ENCODE measurements at regions not wholly inside any gene's neighbourhood (a gene's known extent, or its start where the extent isn't known, plus 50 kb on each side); places are given as distances from the start of the nearest gene placed in this dataset.

DNA sequence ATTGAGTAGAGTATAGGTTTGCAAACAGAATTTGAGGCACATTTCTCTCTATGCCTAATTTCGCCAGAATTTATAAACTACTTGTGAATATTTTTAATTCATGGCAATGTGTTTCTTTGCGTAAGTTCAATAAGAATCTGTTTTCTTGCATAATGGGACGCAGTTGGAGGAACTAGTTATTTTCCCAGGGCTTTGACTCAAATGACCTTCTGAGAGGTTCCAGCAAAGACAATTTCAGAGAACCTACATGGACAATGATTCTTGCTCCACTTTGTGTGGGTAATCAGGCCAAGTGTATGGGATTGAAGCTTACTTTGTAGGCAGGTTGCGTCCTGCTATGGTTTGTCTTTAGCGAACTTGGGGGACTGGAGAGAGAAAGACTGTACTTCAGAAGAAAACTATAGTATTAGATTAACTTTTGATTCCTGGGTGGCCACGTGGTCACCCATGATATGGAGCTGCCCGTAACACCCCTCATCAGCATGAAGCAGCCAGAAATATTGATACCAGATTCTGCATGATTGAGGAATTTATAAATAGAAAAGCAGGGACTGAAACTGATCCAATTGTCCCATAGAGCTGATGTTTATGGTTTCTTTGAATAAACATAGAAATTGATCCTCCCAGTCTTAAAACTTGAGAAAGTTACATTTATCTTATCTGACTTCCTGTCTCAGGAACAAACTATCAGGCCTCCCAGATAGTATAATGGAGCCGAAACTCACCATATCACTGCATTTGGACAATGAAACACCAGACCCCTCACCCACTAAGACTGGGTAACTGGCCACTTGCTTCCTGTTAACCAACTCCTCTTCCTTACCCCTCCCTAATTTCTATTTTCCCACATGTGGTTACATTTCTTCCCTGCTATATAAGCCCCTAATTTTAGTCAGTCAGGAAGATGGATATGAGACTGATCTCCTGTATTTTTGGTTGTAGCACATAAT lies 815.3 kb upstream of the HS6ST1 start:
- POLR2A ChIA-PET, result no interaction called here
- H3K36me3 Mint-ChIP-seq (ENCODE audit: low read depth), result no peaks in the 10 kb centered on the region

DNA sequence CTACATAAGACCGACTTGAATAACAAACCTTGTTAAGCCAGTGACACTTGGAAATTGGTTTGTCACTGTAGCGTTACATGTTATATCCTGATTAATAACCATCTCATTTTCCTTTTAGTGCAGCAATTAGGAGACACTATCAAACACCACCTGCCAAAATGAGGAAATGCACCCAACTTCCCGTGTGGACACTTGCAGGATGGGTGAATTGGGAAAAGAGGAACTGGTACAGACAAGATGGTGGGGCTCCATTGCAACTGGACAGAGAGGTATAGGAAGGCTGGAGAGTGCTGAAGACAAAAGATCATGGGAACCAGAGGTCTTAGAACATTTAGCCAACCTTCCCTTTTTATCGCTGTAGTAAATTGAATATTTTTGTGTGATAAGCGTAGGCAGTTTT lies 816.3 kb upstream of the HS6ST1 start:
- ChIA-PET POLR2A (no interaction called here), CTCF (no interaction called here)
- Mint-ChIP-seq H3K36me3 (ENCODE audit: low read depth) (no peaks in the 10 kb centered on the region), H3K27ac (no peak overlapping the region), H3K9me3 (no peaks in the 10 kb centered on the region), H3K27me3 (no peaks in the 10 kb centered on the region), H3K4me1 (no peaks in the 10 kb centered on the region), H3K4me3 (no peak overlapping the region)
- no peak for DNase-seq

More for the DNA sequence above, 815.3 kb upstream of the HS6ST1 start:
- DNase-seq, result no peak
- H3K4me3 Mint-ChIP-seq, result no peak overlapping the region
- no peak overlapping the region for H3K27ac Mint-ChIP-seq
- H3K4me1 Mint-ChIP-seq, result no peaks in the 10 kb centered on the region
- H3K9me3 Mint-ChIP-seq, result no peaks in the 10 kb centered on the region
- H3K27me3 Mint-ChIP-seq, result no peaks in the 10 kb centered on the region
- CTCF ChIA-PET, result no interaction called here

DNA sequence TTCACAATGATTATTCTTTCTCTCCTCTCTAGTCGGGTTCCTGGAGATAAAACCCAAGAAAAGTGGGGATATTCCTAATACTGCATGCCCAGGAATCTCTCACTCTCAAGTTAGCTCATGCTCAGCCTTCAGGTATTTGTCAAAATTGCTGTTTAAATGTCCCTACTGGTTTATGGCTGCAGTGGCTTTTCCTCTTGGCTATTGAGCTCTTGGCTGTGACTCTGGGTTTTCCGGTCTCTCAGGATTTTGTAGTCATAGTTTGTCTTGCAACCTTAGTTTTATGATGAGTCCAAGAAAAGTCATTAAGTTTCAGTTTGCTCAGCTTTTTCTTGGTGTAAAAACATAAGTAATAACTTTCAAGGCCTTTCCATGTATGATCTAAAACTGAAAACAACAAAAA lies 820.7 kb upstream of the HS6ST1 start:
- H3K27ac Mint-ChIP-seq, result no peak overlapping the region
- H3K27me3 Mint-ChIP-seq, result no peaks in the 10 kb centered on the region
- CTCF ChIA-PET, result no interaction called here

DNA sequence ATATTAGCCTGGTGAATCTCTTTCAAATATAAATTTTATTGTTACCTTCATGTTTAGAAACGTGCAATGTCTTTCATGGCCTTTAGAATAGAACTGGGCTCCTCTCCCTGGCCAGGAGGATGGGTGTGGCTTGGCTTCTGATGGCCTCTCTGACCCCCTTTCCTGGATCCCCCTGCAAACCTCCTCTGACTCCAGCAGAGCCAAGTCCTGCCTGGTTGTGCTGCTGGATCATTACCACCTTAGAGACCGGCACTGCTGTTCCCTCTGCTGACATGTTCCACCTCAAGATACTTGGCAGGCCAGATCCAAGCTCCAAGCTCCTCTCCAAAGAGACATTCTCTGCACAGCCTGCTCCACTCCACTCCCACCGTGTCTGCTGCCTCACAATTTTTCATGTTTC lies 823.8 kb upstream of the HS6ST1 start:
- Mint-ChIP-seq H3K4me3 (no peak overlapping the region), H3K36me3 (ENCODE audit: low read depth) (no peaks in the 10 kb centered on the region), H3K27ac (no peak overlapping the region), H3K27me3 (no peaks in the 10 kb centered on the region), H3K9me3 (no peaks in the 10 kb centered on the region), H3K4me1 (no peaks in the 10 kb centered on the region)
- DNase-seq, result no peak
- POLR2A ChIA-PET, result no interaction called here
- CTCF ChIA-PET, result no interaction called here

More for the DNA sequence above, 820.7 kb upstream of the HS6ST1 start:
- POLR2A ChIA-PET, result no interaction called here
- Mint-ChIP-seq H3K36me3 (ENCODE audit: low read depth) (no peaks in the 10 kb centered on the region), H3K4me3 (no peak overlapping the region), H3K9me3 (no peaks in the 10 kb centered on the region), H3K4me1 (no peaks in the 10 kb centered on the region)
- DNase-seq, result no peak

DNA sequence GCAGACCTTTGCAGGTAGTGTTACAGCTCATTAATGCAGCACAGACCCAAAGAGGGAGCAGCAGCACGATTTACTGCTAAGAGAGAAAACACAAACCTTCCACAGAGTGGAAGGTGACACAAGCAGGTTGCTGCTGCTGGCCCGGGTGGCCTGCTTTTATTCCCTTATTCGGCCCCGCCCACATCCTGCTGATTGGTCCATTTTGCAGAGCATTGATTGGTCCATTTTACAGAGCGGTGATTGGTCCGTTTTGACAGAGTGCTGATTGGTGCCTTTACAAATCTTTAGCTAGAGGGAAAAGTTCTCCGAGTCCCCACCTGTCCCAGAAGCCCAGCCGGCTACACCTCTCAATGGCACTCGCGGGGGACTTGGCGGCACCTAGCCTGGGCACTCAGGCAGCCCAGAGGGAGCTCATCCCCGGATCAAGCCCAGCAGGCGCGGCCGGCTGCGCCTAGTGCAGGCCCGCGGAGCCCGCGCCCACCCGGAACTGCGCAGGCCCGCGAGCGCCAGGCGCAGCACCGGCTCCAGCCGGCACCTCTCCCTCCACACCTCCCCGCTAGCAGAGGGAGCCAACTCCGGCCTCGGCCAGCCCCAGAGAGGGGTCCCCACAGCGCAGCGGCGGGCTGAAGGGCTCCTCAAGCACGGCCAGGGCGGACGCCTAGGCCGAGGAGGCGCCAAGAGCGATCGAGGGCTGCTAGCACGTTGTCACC lies 825.6 kb upstream of the HS6ST1 start:
- H3K4me1 Mint-ChIP-seq, result no peaks in the 10 kb centered on the region
- DNase-seq, result no peak
- POLR2A ChIA-PET, result no interaction called here
- H3K4me3 Mint-ChIP-seq, result no peak overlapping the region
- CTCF ChIA-PET, result no interaction called here
- H3K9me3 Mint-ChIP-seq, result no peaks in the 10 kb centered on the region
- no peak overlapping the region for H3K27ac Mint-ChIP-seq
- no peaks in the 10 kb centered on the region for H3K27me3 Mint-ChIP-seq
- no peaks in the 10 kb centered on the region for H3K36me3 Mint-ChIP-seq (ENCODE audit: low read depth)

DNA sequence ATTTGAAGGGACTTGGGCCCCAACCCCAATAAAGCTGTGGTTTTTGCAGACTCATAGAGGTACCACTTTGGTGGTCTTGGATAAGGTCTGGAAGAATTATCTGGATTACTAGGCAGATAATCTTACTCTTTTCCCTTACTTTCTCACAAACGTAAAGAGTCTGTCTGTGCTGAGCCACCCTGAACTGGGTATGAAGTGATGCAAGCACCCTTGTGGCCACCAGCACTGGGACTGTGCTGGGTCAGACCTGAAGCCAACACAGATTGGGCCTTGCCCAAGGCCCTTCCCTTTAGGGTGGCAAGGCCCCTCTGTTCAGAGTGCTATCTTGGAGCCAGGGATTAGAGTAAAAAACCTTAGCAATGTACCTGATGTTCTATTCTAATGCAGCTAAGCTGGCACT lies 827.0 kb upstream of the RAB6C start:
- H3K4me1 Mint-ChIP-seq, result no peaks in the 10 kb centered on the region
- no peaks in the 10 kb centered on the region for H3K27me3 Mint-ChIP-seq
- ChIA-PET CTCF (no interaction called here), POLR2A (no interaction called here)
- no peaks in the 10 kb centered on the region for H3K36me3 Mint-ChIP-seq (ENCODE audit: low read depth)
- H3K27ac Mint-ChIP-seq, result no peak overlapping the region
- no peak overlapping the region for H3K4me3 Mint-ChIP-seq
- no peaks in the 10 kb centered on the region for H3K9me3 Mint-ChIP-seq
- DNase-seq, result no peak

DNA sequence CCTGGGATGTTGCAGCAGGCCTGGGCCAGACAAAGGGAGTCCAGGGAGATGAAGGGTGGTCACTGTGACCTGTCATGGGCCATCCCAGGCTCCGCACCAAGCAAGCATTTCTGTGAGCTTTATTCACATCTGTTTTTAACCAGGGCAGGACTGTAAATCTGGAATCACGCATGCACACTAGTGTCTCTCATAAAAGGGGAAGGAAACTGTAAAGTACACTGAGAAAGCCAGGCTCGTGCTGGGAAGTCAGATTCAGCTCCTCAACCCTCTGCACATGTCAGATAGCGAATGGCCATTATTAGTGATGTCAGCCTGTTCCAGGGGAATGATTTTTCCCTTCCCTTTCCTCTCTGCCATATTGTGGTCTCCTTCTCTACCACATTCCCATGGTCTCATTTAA lies 818.6 kb upstream of the RAB6C start:
- Mint-ChIP-seq H3K4me3 (no peak overlapping the region), H3K27me3 (no peaks in the 10 kb centered on the region), H3K27ac (no peak overlapping the region), H3K9me3 (peaks cover 5% of the 10 kb centered on the region), H3K4me1 (no peaks in the 10 kb centered on the region), H3K36me3 (ENCODE audit: low read depth) (no peaks in the 10 kb centered on the region)
- ChIA-PET POLR2A (no interaction called here), CTCF (no interaction called here)
- no peak for DNase-seq

DNA sequence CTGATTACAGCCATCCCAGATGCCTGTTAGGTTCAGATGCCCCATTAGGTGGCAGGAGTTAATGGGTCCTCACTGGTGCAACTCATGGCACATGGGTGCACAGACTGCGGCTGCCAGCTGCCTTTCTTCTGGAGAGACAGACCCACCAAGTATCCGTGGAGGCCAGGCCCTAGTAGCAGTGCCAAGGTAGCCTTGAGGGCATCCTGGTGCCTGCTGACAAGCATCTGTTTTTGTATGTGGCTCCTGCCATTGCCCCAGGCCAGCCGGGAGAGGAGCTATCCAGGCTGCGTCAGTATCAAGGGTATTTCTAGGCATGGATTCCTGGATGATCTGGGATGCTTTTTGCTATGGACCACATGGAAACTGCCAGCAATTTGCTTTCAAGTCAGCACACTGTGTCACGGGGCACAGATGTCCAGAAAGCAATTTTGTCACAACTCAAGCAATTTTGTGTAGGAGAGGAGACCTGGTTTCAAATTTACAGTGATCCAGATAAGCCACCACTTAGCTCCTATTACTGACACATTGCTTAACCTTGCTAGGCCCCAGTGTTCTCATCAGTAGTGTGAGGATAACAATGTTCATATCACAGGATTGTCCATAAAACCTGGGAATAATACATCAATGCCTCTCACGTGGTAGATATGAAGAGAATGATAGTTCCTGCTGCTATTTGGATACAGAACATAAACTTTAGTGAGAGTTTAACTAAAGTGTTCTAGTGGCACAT lies 815.1 kb upstream of the RAB6C start:
- CTCF ChIA-PET, result no interaction called here
- DNase-seq, result no peak
- Mint-ChIP-seq H3K9me3 (peaks cover 4% of the 10 kb centered on the region), H3K27me3 (no peaks in the 10 kb centered on the region), H3K4me1 (no peaks in the 10 kb centered on the region), H3K4me3 (no peak overlapping the region), H3K27ac (no peak overlapping the region), H3K36me3 (ENCODE audit: low read depth) (no peaks in the 10 kb centered on the region)
- POLR2A ChIA-PET, result no interaction called here

DNA sequence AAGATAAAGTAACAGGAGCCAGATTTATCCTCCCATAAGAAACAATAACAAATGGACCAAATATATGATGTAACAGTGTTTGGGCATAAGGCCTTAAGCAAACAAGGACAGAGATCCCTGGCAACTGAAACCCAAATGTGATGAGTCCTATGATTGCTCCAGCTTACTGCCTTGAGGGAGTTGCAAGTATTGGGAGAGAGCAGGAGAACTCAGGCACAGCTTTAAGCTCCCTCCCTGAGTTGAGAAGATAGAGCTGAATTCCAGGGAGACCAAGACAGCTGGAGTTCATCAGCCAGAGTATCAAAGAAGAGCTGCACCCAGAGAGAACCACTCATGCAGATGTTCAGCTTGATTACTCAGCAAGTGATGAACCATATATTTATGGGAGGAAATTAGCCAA lies 814.5 kb upstream of the RAB6C start:
- H3K36me3 Mint-ChIP-seq (ENCODE audit: low read depth), result no peaks in the 10 kb centered on the region
- ChIA-PET CTCF (no interaction called here), POLR2A (no interaction called here)
- peaks cover 4% of the 10 kb centered on the region for H3K9me3 Mint-ChIP-seq
- no peaks in the 10 kb centered on the region for H3K27me3 Mint-ChIP-seq
- H3K27ac Mint-ChIP-seq, result no peak overlapping the region
- H3K4me3 Mint-ChIP-seq, result no peak overlapping the region
- DNase-seq, result no peak
- no peaks in the 10 kb centered on the region for H3K4me1 Mint-ChIP-seq

DNA sequence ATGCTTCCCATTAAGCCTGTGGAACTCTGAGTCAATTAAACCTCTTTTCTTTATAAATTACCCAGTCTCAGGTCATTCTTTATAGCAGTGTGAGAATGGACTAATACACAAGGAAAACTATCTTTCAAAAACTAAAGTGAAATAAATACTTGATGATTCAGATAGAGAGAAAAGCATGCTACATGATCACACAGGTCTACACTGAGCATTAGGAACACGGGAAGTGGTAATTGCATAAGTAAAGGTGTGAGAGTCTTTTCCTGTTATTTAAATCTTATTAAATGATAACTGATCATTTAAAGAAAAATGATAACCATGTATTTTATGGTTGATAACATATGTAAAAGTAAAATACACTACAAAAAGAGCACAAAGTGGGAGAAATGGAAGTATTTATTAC lies 812.0 kb upstream of the RAB6C start:
- Mint-ChIP-seq H3K4me3 (no peak overlapping the region), H3K27ac (no peak overlapping the region), H3K27me3 (no peaks in the 10 kb centered on the region), H3K36me3 (ENCODE audit: low read depth) (no peaks in the 10 kb centered on the region), H3K9me3 (no peaks in the 10 kb centered on the region), H3K4me1 (no peaks in the 10 kb centered on the region)
- CTCF ChIA-PET, result no interaction called here
- no peak for DNase-seq
- POLR2A ChIA-PET, result no interaction called here

DNA sequence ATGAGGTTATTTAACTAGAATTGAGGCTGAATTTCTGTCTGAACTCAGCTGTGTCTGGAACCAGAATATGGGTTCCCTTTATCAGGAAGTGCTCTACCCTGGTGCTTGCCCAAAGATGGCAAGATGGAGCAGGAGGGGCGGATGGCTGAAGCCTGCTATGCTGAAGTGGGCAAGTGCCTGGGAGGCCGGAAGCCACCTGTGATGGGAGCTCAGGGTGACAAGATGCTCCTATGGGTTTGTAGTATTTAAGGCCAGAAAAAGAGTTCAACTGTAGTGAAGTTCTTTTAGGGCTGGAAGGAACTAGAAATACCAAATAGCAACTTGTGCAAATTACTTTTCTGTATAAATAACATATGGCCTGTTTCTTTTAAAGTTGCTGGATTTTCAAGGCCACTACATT lies 808.9 kb upstream of the RAB6C start:
- Mint-ChIP-seq H3K9me3 (no peaks in the 10 kb centered on the region), H3K4me3 (no peak overlapping the region), H3K36me3 (ENCODE audit: low read depth) (no peaks in the 10 kb centered on the region), H3K27ac (no peak overlapping the region), H3K27me3 (no peaks in the 10 kb centered on the region), H3K4me1 (no peaks in the 10 kb centered on the region)
- DNase-seq, result no peak
- CTCF ChIA-PET, result no interaction called here
- POLR2A ChIA-PET, result no interaction called here

DNA sequence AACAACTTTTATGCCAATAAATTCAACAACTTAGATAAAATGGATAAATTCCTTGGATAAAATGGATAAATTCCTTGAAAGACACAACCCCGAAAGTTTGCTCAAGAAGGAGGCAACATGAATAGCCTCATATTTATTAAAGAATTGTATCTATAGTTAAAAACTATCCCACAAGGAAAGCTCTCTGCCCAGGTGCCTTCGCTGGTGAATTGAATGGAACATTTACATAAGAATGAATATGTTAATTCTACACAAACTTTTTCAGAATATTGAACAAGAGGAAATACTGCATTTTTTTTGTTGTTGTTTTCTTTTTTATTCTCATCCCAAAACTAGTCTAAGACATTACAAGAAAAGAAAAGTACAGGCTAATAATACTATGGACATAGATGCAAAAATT lies 805.3 kb upstream of the RAB6C start:
- POLR2A ChIA-PET, result no interaction called here
- H3K4me1 Mint-ChIP-seq, result no peaks in the 10 kb centered on the region

DNA sequence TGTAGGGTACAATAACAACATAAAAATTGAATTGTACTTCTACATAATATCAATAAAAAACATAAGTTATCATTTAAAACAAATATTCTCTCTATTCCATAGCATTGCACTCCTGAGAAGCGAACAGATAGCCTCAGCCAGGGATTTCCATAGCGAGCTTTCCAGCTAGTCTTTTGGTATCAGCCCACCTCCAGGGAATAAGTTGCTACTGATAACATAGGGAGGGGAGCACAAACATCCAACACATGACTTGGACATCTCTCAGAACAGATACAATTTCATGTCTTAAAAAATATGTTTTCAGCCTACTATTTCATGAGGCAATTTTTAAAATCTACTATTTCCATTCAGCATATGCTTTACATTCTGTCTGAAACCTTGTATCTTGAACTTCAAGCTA lies 804.4 kb upstream of the RAB6C start:
- Mint-ChIP-seq H3K36me3 (ENCODE audit: low read depth) (no peaks in the 10 kb centered on the region), H3K27ac (no peak overlapping the region), H3K4me1 (no peaks in the 10 kb centered on the region), H3K9me3 (no peaks in the 10 kb centered on the region), H3K4me3 (no peak overlapping the region), H3K27me3 (no peaks in the 10 kb centered on the region)
- no peak for DNase-seq
- ChIA-PET CTCF (no interaction called here), POLR2A (no interaction called here)

More for the DNA sequence above, 805.3 kb upstream of the RAB6C start:
- H3K9me3 Mint-ChIP-seq, result no peaks in the 10 kb centered on the region
- no peak overlapping the region for H3K4me3 Mint-ChIP-seq
- CTCF ChIA-PET, result no interaction called here
- no peak for DNase-seq
- H3K27me3 Mint-ChIP-seq, result no peaks in the 10 kb centered on the region
- no peak overlapping the region for H3K27ac Mint-ChIP-seq
- H3K36me3 Mint-ChIP-seq (ENCODE audit: low read depth), result no peaks in the 10 kb centered on the region

Data from activated CD4-positive, alpha-beta memory T cell treated with anti-CD3 and anti-CD28 coated beads, Interleukin-2, amount 10 ng/mL, durations not matched to agents 7 days and 5 days (primary cell).